OCI-LY1 (cell line): ENCODE measurements at regions not wholly inside any gene's neighbourhood (a gene's known extent, or its start where the extent isn't known, plus 50 kb on each side); places are given as distances from the start of the nearest gene placed in this dataset.

ENCODE experiments used
- H2AFZ ChIP-seq: fragments of 200-600 bp; sonication (generic), shearing (Covaris generic); 2 replicates; pipeline ENCODE4 v1.6.0; 2014; ENCODE audit warnings: antibody characterized with exemption, mild to moderate bottlenecking, low read length
- H3F3A ChIP-seq: fragments of 200-600 bp; sonication (generic), shearing (Covaris generic); 2 replicates; pipeline ENCODE4 v1.6.0; 2014; ENCODE audit warnings: mild to moderate bottlenecking, antibody characterized with exemption, low read length, moderate library complexity; ENCODE audit not compliant: insufficient read depth
- H3K27ac ChIP-seq: fragments of 200-600 bp; sonication (generic); 2 replicates; pipeline ENCODE4 v1.5.1; 2014; ENCODE audit warnings: low read length, mixed run types, mild to moderate bottlenecking, low read depth; ENCODE audit not compliant: poor library complexity, severe bottlenecking
- H3K27me3 ChIP-seq: fragments of 200-600 bp; sonication (generic); 2 replicates; pipeline ENCODE4 v1.6.0; 2014; ENCODE audit warnings: antibody characterized with exemption, mild to moderate bottlenecking, low read length, moderate library complexity; ENCODE audit not compliant: insufficient read depth
- H3K36me3 ChIP-seq: fragments of 200-600 bp; sonication (generic); 2 replicates; pipeline ENCODE4 v1.6.1; 2014; ENCODE audit warnings: mild to moderate bottlenecking, antibody characterized with exemption, low read length, moderate library complexity, mixed read lengths; ENCODE audit not compliant: insufficient read depth
- H3K4me1 ChIP-seq: fragments of 200-600 bp; sonication (generic); 2 replicates; pipeline ENCODE4 v1.5.1; 2014; ENCODE audit warnings: mild to moderate bottlenecking, low read length, moderate library complexity; ENCODE audit not compliant: insufficient read depth, severe bottlenecking
- H3K4me2 ChIP-seq: fragments of 200-600 bp; sonication (generic), shearing (Covaris generic); 2 replicates; pipeline ENCODE4 v1.6.1; 2014; ENCODE audit warnings: low read length
- H3K4me3 ChIP-seq: fragments of 200-600 bp; sonication (generic); 2 replicates; pipeline ENCODE4 v1.5.1; 2014; ENCODE audit warnings: low read length, low read depth, mild to moderate bottlenecking, mixed read lengths; ENCODE audit not compliant: poor library complexity, severe bottlenecking
- H3K79me2 ChIP-seq: fragments of 200-600 bp; shearing (Covaris generic); 2 replicates; pipeline ENCODE4 v1.6.1; 2016; ENCODE audit warnings: mixed run types, low read length, mixed read lengths; ENCODE audit not compliant: insufficient read depth
- H3K9ac ChIP-seq: fragments of 200-600 bp; sonication (generic), shearing (Covaris generic); 2 replicates; pipeline ENCODE4 v1.6.1; 2014; ENCODE audit warnings: mild to moderate bottlenecking, low read length, mixed read lengths
- H3K9me2 ChIP-seq: fragments of 200-600 bp; sonication (generic), shearing (Covaris generic); 2 replicates; pipeline ENCODE4 v1.6.1; 2014; ENCODE audit warnings: low read depth, mild to moderate bottlenecking, low read length, mixed read lengths
- H3K9me3 ChIP-seq: fragments of 200-600 bp; shearing (Covaris generic); 2 replicates; pipeline ENCODE4 v1.6.1; 2014; ENCODE audit warnings: low read length, mixed read lengths
- H4K20me1 ChIP-seq: fragments of 200-600 bp; sonication (generic), shearing (Covaris generic); 2 replicates; pipeline ENCODE4 v1.6.0; 2016; ENCODE audit warnings: mild to moderate bottlenecking, low read length; ENCODE audit not compliant: insufficient read depth
- EZH2 ChIP-seq: fragments of 200-600 bp; sonication (generic), shearing (Covaris generic); IDR thresholded peaks from 2 replicates; pipeline ENCODE4 v1.8.0; 2017; ENCODE audit warnings: borderline replicate concordance, mixed run types, mild to moderate bottlenecking, antibody characterized with exemption, low read length, moderate library complexity, mixed read lengths
- TF ChIP-seq, protein P1 (sequence below): fragments of 200-600 bp; sonication (generic), shearing (Covaris generic); IDR thresholded peaks from 2 replicates; pipeline ENCODE4 v1.5.1; 2017; ENCODE audit warnings: mild to moderate bottlenecking, antibody characterized with exemption, low read length, moderate library complexity, mixed read lengths

GRCh38 chr9:102518324-102518723, 476.8 kb upstream of the CYLC2 start:
- no peaks in the 10 kb centered on the region for H3F3A ChIP-seq
- TF ChIP-seq, protein P1, sequence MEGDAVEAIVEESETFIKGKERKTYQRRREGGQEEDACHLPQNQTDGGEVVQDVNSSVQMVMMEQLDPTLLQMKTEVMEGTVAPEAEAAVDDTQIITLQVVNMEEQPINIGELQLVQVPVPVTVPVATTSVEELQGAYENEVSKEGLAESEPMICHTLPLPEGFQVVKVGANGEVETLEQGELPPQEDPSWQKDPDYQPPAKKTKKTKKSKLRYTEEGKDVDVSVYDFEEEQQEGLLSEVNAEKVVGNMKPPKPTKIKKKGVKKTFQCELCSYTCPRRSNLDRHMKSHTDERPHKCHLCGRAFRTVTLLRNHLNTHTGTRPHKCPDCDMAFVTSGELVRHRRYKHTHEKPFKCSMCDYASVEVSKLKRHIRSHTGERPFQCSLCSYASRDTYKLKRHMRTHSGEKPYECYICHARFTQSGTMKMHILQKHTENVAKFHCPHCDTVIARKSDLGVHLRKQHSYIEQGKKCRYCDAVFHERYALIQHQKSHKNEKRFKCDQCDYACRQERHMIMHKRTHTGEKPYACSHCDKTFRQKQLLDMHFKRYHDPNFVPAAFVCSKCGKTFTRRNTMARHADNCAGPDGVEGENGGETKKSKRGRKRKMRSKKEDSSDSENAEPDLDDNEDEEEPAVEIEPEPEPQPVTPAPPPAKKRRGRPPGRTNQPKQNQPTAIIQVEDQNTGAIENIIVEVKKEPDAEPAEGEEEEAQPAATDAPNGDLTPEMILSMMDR, result no peak
- TF ChIP-seq EZH2, result no peak
- H3K79me2 ChIP-seq, result no peaks in the 10 kb centered on the region
- no peaks in the 10 kb centered on the region for H3K27me3 ChIP-seq
- no peaks in the 10 kb centered on the region for H4K20me1 ChIP-seq
- no peak overlapping the region for H3K9ac ChIP-seq
- H3K4me3 ChIP-seq, result no peak overlapping the region
- no peaks in the 10 kb centered on the region for H3K4me1 ChIP-seq
- no peaks in the 10 kb centered on the region for H3K36me3 ChIP-seq
- H3K4me2 ChIP-seq, result no peak overlapping the region
- H3K9me3 ChIP-seq, result no peaks in the 10 kb centered on the region
- H2AFZ ChIP-seq, result no peak overlapping the region
- no peaks in the 10 kb centered on the region for H3K9me2 ChIP-seq
- no peak overlapping the region for H3K27ac ChIP-seq

DNA sequence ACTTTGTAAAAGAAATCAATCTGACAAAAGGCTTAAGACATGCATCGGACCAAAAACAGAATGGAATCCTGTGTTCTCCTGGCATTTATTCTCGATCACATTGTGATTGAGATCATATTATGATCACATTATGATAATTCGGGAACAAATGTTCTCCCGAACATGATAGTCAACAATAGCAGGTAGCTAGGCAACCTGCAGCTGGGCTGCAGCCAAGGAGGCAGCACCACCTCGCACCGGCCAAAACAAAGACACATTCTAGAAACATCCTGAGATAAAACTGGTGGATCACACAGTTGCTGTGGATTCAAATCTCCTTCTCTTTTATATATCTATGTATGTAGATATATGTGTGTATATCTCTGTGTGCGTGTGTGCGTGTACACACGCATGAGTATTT, 480.6 kb upstream of the CYLC2 start:
- Histone ChIP-seq H3K4me2 (no peak overlapping the region), H3K9me3 (no peaks in the 10 kb centered on the region), H2AFZ (no peak overlapping the region), H3K4me1 (no peaks in the 10 kb centered on the region), H3K27me3 (no peaks in the 10 kb centered on the region), H3K9me2 (no peaks in the 10 kb centered on the region), H3K79me2 (no peaks in the 10 kb centered on the region), H3K36me3 (no peaks in the 10 kb centered on the region), H4K20me1 (no peaks in the 10 kb centered on the region), H3K9ac (no peak overlapping the region), H3F3A (no peaks in the 10 kb centered on the region), H3K27ac (no peak overlapping the region), H3K4me3 (no peak overlapping the region)
- TF ChIP-seq EZH2, result no peak
- TF ChIP-seq, protein P1, result no peak

DNA sequence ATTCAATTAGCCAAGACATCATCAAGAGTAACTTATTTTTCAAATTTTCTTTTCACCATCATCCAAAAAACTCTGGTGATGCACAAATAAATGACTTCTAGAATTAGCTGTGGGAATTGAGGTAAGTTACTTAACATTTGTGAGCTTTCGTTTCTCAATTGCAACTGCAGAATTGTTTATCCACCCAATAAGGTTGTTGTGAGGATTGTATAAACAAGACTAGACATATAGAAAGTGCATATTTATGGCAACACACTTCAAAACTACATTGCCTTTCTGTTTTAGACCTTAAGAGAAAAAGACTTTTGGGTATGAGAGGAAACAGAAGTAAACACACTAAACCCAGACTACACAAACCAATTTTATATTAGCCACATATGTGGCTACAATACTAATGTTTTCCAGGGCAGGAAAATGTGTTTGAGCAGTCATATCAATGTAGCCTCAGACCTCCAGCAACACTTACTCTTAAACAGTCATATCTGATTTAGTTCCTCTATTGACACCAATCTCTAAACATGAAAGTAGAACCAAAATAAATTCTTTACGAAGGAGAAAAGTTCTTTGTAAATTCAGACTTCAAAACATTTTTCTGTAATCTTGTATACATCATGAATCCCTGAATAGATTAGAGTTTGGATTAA, 488.0 kb upstream of the CYLC2 start:
- H3K27ac ChIP-seq, result no peak overlapping the region
- TF ChIP-seq EZH2, result no peak
- TF ChIP-seq, protein P1, result no peak

More for the DNA sequence above, 488.0 kb upstream of the CYLC2 start:
- no peaks in the 10 kb centered on the region for H3K4me1 ChIP-seq
- H3K36me3 ChIP-seq, result no peaks in the 10 kb centered on the region
- no peaks in the 10 kb centered on the region for H4K20me1 ChIP-seq
- H3K9me3 ChIP-seq, result no peaks in the 10 kb centered on the region
- H3K4me3 ChIP-seq, result no peak overlapping the region
- no peaks in the 10 kb centered on the region for H3K9me2 ChIP-seq
- H3K9ac ChIP-seq, result no peak overlapping the region
- H3K27me3 ChIP-seq, result no peaks in the 10 kb centered on the region
- no peak overlapping the region for H3K4me2 ChIP-seq
- H3F3A ChIP-seq, result no peaks in the 10 kb centered on the region
- H3K79me2 ChIP-seq, result no peaks in the 10 kb centered on the region
- H2AFZ ChIP-seq, result no peak overlapping the region
